H1 (cell line): ENCODE measurements at regions not wholly inside any gene's neighbourhood (a gene's known extent, or its start where the extent isn't known, plus 50 kb on each side); places are given as distances from the start of the nearest gene placed in this dataset.

Source experiments
- CTCF ChIA-PET: fragments of 300-600 bp; sonication (Branson Sonifier 250); formaldehyde crosslinking; loops from one replicate; lab custom pipeline; 2021; ENCODE audit not compliant: partially characterized antibody; lab: Charles Lee
- POLR2A ChIA-PET: fragments of 300-600 bp; sonication (Branson Sonifier 250); formaldehyde crosslinking; loops from one replicate; lab custom pipeline; 2021; ENCODE audit warnings: inconsistent platforms; ENCODE audit not compliant: partially characterized antibody; lab: Charles Lee
- DNase-seq, 2 experiments: peaks; one replicate each; pipeline versions ENCODE4 v3.0.0 to v3.0.0-alpha.2; 2010 to 2022; ENCODE audit warnings: low spot score in 2 of 2, low read depth in 1 of 2, mixed read lengths in 1 of 2
- FAIRE-seq: peaks from 2 replicates; lab custom pipeline; 2011; peaks lifted over from hg19 to GRCh38; lab: Jason Lieb, UNC
- H2AFZ ChIP-seq: 2 replicates; pipeline ENCODE4 v1.8.1; 2012; ENCODE audit warnings: low read length, inconsistent platforms
- H2AK5ac ChIP-seq: 2 replicates; pipeline ENCODE4 v1.6.1; 2013; ENCODE audit warnings: low read depth, low read length
- H2BK120ac ChIP-seq: replicated peaks from 2 replicates; pipeline ENCODE3; 2013; ENCODE audit warnings: low read depth, low read length, inconsistent platforms
- H2BK12ac ChIP-seq: 2 replicates; pipeline ENCODE4 v1.6.1; 2013; ENCODE audit warnings: low read depth, low read length
- H2BK15ac ChIP-seq: 2 replicates; pipeline ENCODE4 v1.6.1; 2013; ENCODE audit warnings: low read length
- H2BK20ac ChIP-seq: 2 replicates; pipeline ENCODE4 v1.6.1; 2013; ENCODE audit warnings: low read length
- H2BK5ac ChIP-seq: 2 replicates; pipeline ENCODE4 v1.6.1; 2013; ENCODE audit warnings: low read depth, low read length
- H3K14ac ChIP-seq: 2 replicates; pipeline ENCODE4 v1.6.1; 2013; ENCODE audit warnings: inconsistent platforms; ENCODE audit not compliant: insufficient read length
- H3K18ac ChIP-seq: 2 replicates; pipeline ENCODE4 v1.6.1; 2013; ENCODE audit warnings: low read length; ENCODE audit errors: extremely low read depth
- H3K23ac ChIP-seq: 2 replicates; pipeline ENCODE4 v1.6.1; 2013; ENCODE audit warnings: inconsistent platforms; ENCODE audit not compliant: insufficient read length
- H3K23me2 ChIP-seq: 2 replicates; pipeline ENCODE4 v1.6.1; 2013; ENCODE audit warnings: low read depth, low read length
- H3K27ac ChIP-seq: 2 replicates; pipeline ENCODE4 v1.6.1; 2011; ENCODE audit warnings: low read depth, low read length, inconsistent platforms
- H3K27me3 ChIP-seq, 4 experiments: replicated peaks in 1 of 4; 1 replicate in 1 of 4; 2 replicates in 3 of 4; pipeline versions ENCODE4 v1.6.1 to v1.8.1; 2011 to 2013; ENCODE audit warnings: low read length in 3 of 4, mild to moderate bottlenecking in 3 of 4, inconsistent platforms in 2 of 4, mixed read lengths in 2 of 4, moderate library complexity in 1 of 4; ENCODE audit not compliant: control insufficient read depth in 3 of 4, insufficient read depth in 3 of 4; ENCODE audit errors: extremely low read depth in 1 of 4
- H3K36me3 ChIP-seq, 4 experiments: 2 replicates each; pipeline versions ENCODE4 v1.6.1 to v1.8.1; 2011 to 2013; ENCODE audit warnings: mild to moderate bottlenecking in 4 of 4, low read length in 3 of 4, moderate library complexity in 2 of 4, control low read depth in 1 of 4, inconsistent platforms in 1 of 4; ENCODE audit not compliant: insufficient read depth in 4 of 4, control insufficient read depth in 2 of 4
- H3K4ac ChIP-seq: replicated peaks from 2 replicates; pipeline ENCODE3; 2013; ENCODE audit warnings: low read length, low read depth, mixed read lengths, inconsistent platforms; ENCODE audit not compliant: insufficient read length
- H3K4me1 ChIP-seq, 4 experiments: replicated peaks in 1 of 4; 1 replicate in 1 of 4; 2 replicates in 3 of 4; pipeline versions ENCODE4 v1.6.1 to v1.8.1; 2011 to 2013; ENCODE audit warnings: low read length in 3 of 4, inconsistent platforms in 2 of 4, mixed read lengths in 1 of 4; ENCODE audit not compliant: insufficient read depth in 4 of 4, control insufficient read depth in 3 of 4
- H3K4me2 ChIP-seq, 2 experiments: 2 replicates each; pipeline versions ENCODE4 v1.6.1 to v1.8.1; 2011 to 2013; ENCODE audit warnings: low read depth in 2 of 2, low read length in 2 of 2, control low read depth in 1 of 2, inconsistent platforms in 1 of 2, mild to moderate bottlenecking in 1 of 2; ENCODE audit not compliant: insufficient read depth in 1 of 2
- H3K4me3 ChIP-seq, 4 experiments: fragments of 200-600, 300-600 bp in 1 of 4; sonication (generic), shearing (Covaris generic), sonication (Bioruptor Twin) in 1 of 4; 2 replicates each; pipeline versions ENCODE4 v1.5.1 to v1.8.1; 2011 to 2016; ENCODE audit warnings: low read length in 4 of 4, low read depth in 3 of 4, control low read depth in 2 of 4, inconsistent platforms in 2 of 4, mild to moderate bottlenecking in 2 of 4, mixed read lengths in 1 of 4, moderate library complexity in 1 of 4; ENCODE audit not compliant: insufficient read depth in 2 of 4; ENCODE audit errors: extremely low read depth in 1 of 4
- H3K56ac ChIP-seq: replicated peaks from 2 replicates; pipeline ENCODE3; 2013; ENCODE audit warnings: low read depth, mild to moderate bottlenecking, mixed read lengths, low read length, inconsistent platforms; ENCODE audit not compliant: insufficient read length
- H3K79me1 ChIP-seq: 2 replicates; pipeline ENCODE4 v1.6.1; 2013; ENCODE audit warnings: low read depth, low read length, control low read depth
- H3K79me2 ChIP-seq, 2 experiments: 2 replicates each; pipeline versions ENCODE4 v1.6.1 to v1.8.1; 2012 to 2013; ENCODE audit warnings: low read length in 2 of 2, mild to moderate bottlenecking in 2 of 2, inconsistent platforms in 1 of 2; ENCODE audit not compliant: insufficient read depth in 2 of 2, control insufficient read depth in 1 of 2
- H3K9ac ChIP-seq, 4 experiments: replicated peaks in 1 of 4; 1 replicate in 1 of 4; 2 replicates in 3 of 4; pipeline versions ENCODE4 v1.6.1 to v1.8.1; 2011 to 2013; ENCODE audit warnings: low read depth in 3 of 4, low read length in 3 of 4, control low read depth in 2 of 4, mild to moderate bottlenecking in 2 of 4, moderate library complexity in 2 of 4, inconsistent platforms in 1 of 4; ENCODE audit errors: extremely low read depth in 1 of 4
- H3K9me3 ChIP-seq, 2 experiments: 2 replicates each; pipeline versions ENCODE4 v1.6.1 to v1.8.1; 2012 to 2013; ENCODE audit warnings: mild to moderate bottlenecking in 2 of 2, moderate library complexity in 2 of 2, control low read depth in 1 of 2, inconsistent platforms in 1 of 2, low read depth in 1 of 2, low read length in 1 of 2, mixed read lengths in 1 of 2; ENCODE audit not compliant: insufficient read depth in 2 of 2
- H4K20me1 ChIP-seq, 2 experiments: replicated peaks in 1 of 2; 2 replicates each; pipeline versions ENCODE3 to v1.8.1; 2011 to 2013; ENCODE audit warnings: inconsistent platforms in 2 of 2, low read length in 2 of 2, mild to moderate bottlenecking in 1 of 2; ENCODE audit not compliant: insufficient read depth in 2 of 2, control insufficient read depth in 1 of 2
- H4K5ac ChIP-seq: 2 replicates; pipeline ENCODE4 v1.6.1; 2013; ENCODE audit warnings: low read length, low read depth, mixed read lengths, inconsistent platforms; ENCODE audit not compliant: insufficient read length
- H4K8ac ChIP-seq: 2 replicates; pipeline ENCODE4 v1.8.0; 2013; ENCODE audit warnings: mild to moderate bottlenecking, moderate library complexity, low read length, inconsistent platforms; ENCODE audit not compliant: insufficient read depth; ENCODE audit errors: extremely low read depth
- H4K91ac ChIP-seq: replicated peaks from 2 replicates; pipeline ENCODE3; 2013; ENCODE audit warnings: low read length, mixed read lengths, inconsistent platforms; ENCODE audit not compliant: insufficient read length
- EP300 ChIP-seq, 2 experiments: IDR thresholded peaks; 1 replicate in 1 of 2; 2 replicates in 1 of 2; pipeline ENCODE4 v1.6.1; 2011 to 2012; ENCODE audit warnings: low read depth in 2 of 2, low read length in 2 of 2, mild to moderate bottlenecking in 2 of 2, borderline replicate concordance in 1 of 2, inconsistent platforms in 1 of 2, moderate library complexity in 1 of 2
- GABPA ChIP-seq: IDR thresholded peaks from 2 replicates; pipeline ENCODE4 v1.6.1; 2011; ENCODE audit warnings: mild to moderate bottlenecking, low read length, moderate library complexity, borderline replicate concordance; ENCODE audit not compliant: insufficient read depth
- HDAC6 ChIP-seq: IDR thresholded peaks from one replicate; pipeline ENCODE4 v1.7.1; 2012; ENCODE audit warnings: low read depth, mild to moderate bottlenecking, inconsistent platforms, low read length, moderate library complexity
- JUN ChIP-seq: IDR thresholded peaks from 2 replicates; pipeline ENCODE4 v1.6.1; 2011; ENCODE audit warnings: low read depth, mild to moderate bottlenecking, improper control_type of control experiment, low read length
- JUND ChIP-seq: IDR thresholded peaks from 2 replicates; pipeline ENCODE4 v1.6.1; 2011; ENCODE audit warnings: mild to moderate bottlenecking, improper control_type of control experiment, low read length
- MAFK ChIP-seq: IDR thresholded peaks from 2 replicates; pipeline ENCODE4 v1.6.1; 2012; ENCODE audit warnings: low read depth, mild to moderate bottlenecking, improper control_type of control experiment, low read length
- MAX ChIP-seq: IDR thresholded peaks from 2 replicates; pipeline ENCODE4 v1.6.1; 2012; ENCODE audit warnings: inconsistent platforms
- RFX5 ChIP-seq: IDR thresholded peaks from 2 replicates; pipeline ENCODE4 v1.6.1; 2011; ENCODE audit warnings: low read depth, low read length, improper control_type of control experiment, borderline replicate concordance
- RNF2 ChIP-seq: fragments of 200-900, 300-1000 bp; sonication (generic); IDR thresholded peaks from 2 replicates; pipeline ENCODE4 v1.7.1; 2016; ENCODE audit warnings: borderline replicate concordance, low read depth, mild to moderate bottlenecking, antibody characterized with exemption, low read length; ENCODE audit not compliant: poor library complexity, severe bottlenecking; ENCODE audit errors: missing control alignments
- SIN3A ChIP-seq, 2 experiments: IDR thresholded peaks in 1 of 2; conservative IDR thresholded peaks in 1 of 2; 2 replicates each; pipeline ENCODE4 v1.6.1; 2011 to 2012; ENCODE audit warnings: low read length in 2 of 2, improper control_type of control experiment in 1 of 2, low read depth in 1 of 2, mild to moderate bottlenecking in 1 of 2
- SIX5 ChIP-seq: IDR thresholded peaks from 2 replicates; pipeline ENCODE4 v1.6.1; 2011; ENCODE audit warnings: mild to moderate bottlenecking, low read depth, low read length
- SP2 ChIP-seq: IDR thresholded peaks from 2 replicates; pipeline ENCODE4 v1.6.1; 2012; ENCODE audit warnings: mild to moderate bottlenecking, low read length, inconsistent platforms
- TAF7 ChIP-seq: optimal IDR thresholded peaks from 2 replicates; pipeline ENCODE3; 2011; ENCODE audit warnings: low read depth, mild to moderate bottlenecking, inconsistent platforms, low read length, moderate library complexity, borderline replicate concordance
- YY1 ChIP-seq: IDR thresholded peaks from 2 replicates; pipeline ENCODE4 v1.6.1; 2011; ENCODE audit warnings: low read depth, mild to moderate bottlenecking, low read length
- WGBS, 2 experiments: shearing (Covaris generic) in 1 of 2; methylation state at CpG; one replicate each; pipeline versions ENCODE4 v1.1.6 to v1.1.7; 2013 to 2015; ENCODE audit warnings: low lambda C conversion rate in 2 of 2, mixed read lengths in 2 of 2, inconsistent platforms in 1 of 2, low coverage in 1 of 2, missing lambda C conversion rate in 1 of 2; ENCODE audit not compliant: insufficient replicate concordance in 2 of 2, insufficient coverage in 1 of 2, insufficient read length in 1 of 2; ENCODE audit errors: extremely low coverage in 1 of 2, missing lambda C conversion rate in 1 of 2; 5-methylcytosine and 5-hydroxymethylcytosine counted together

- H3K4me2 ChIP-seq = no peak overlapping the region
- H3K23ac ChIP-seq = no peak overlapping the region
- H3K56ac ChIP-seq = no peak overlapping the region
- no peaks in the 10 kb centered on the region for H3K23me2 ChIP-seq
- no peaks in the 10 kb centered on the region for H3K79me2 ChIP-seq
- ChIA-PET CTCF (no interaction called here), POLR2A (no interaction called here)
- H3K4me3 ChIP-seq = no peak overlapping the region
- H3K36me3 ChIP-seq = no peaks in the 10 kb centered on the region; a peak in 1 of 8 replicates
- H3K27ac ChIP-seq = no peak overlapping the region
- no peak overlapping the region for H2BK5ac ChIP-seq
- no peak overlapping the region for H2AK5ac ChIP-seq
- no peak overlapping the region for H2BK120ac ChIP-seq
- H4K20me1 ChIP-seq = no peaks in the 10 kb centered on the region
- FAIRE-seq (no peak), DNase-seq (no peak)
- TF ChIP-seq TAF7 = no peak
- no peak for TF ChIP-seq SP2
- TF ChIP-seq JUND = no peak
- no peak for TF ChIP-seq MAFK
- TF ChIP-seq RFX5 = no peak
- TF ChIP-seq HDAC6 = no peak
- no peak for TF ChIP-seq MAX
- no peak for TF ChIP-seq SIX5
- no peak for TF ChIP-seq YY1
- TF ChIP-seq GABPA = no peak
- no peak for TF ChIP-seq EP300 (IDR thresholded peaks at IDR 0.05; ENCODE audit: borderline replicate concordance in 1 of 2, low read depth in 2 of 2, low read length in 2 of 2)
- no peak for TF ChIP-seq SIN3A (conservative IDR thresholded peaks at IDR 0.05 in 1 of 2, IDR thresholded peaks at IDR 0.05 in 1 of 2; ENCODE audit: low read depth in 1 of 2, low read length in 2 of 2)
- TF ChIP-seq RNF2 = no peak
- TF ChIP-seq JUN = no peak
- WGBS, 2 experiments = 88% methylated on average over 2 of the region's 2 CpGs; no CpG with 5 or more reads in 1 of the 2 experiments
- H3K4ac ChIP-seq = no peak overlapping the region
- no peak overlapping the region for H4K5ac ChIP-seq
- H2BK12ac ChIP-seq = no peak overlapping the region
- no peak overlapping the region for H2AFZ ChIP-seq
- H4K91ac ChIP-seq = no peak overlapping the region
- no peak overlapping the region for H2BK20ac ChIP-seq
- H3K18ac ChIP-seq = no peak overlapping the region
- no peaks in the 10 kb centered on the region for H3K4me1 ChIP-seq
- H3K27me3 ChIP-seq = no peaks in the 10 kb centered on the region
- H2BK15ac ChIP-seq = no peak overlapping the region
- no peaks in the 10 kb centered on the region for H3K79me1 ChIP-seq
- no peak overlapping the region for H4K8ac ChIP-seq
- no peak overlapping the region for H3K9ac ChIP-seq
- no peak overlapping the region for H3K14ac ChIP-seq
- H3K9me3 ChIP-seq = peaks cover 8 to 11% of the 10 kb centered on the region in 2 experiments
These were observed 1011.1 kb downstream of the PLA2G4A start for GRCh38 chr1:187839873-187840272.
